GM11168 (cell line): ENCODE measurements at regions not wholly inside any gene's neighbourhood (a gene's known extent, or its start where the extent isn't known, plus 50 kb on each side); places are given as distances from the start of the nearest gene placed in this dataset.

Experiments used
- in situ Hi-C: fragments of 300-500 bp; cut with MboI; formaldehyde crosslinking; loops from one replicate; pipeline ENCODE4 v1.12.0; 2022; ENCODE audit warnings: low sequenced_read_pairs; ENCODE audit not compliant: unreplicated experiment

GRCh38 chr18:45506951-45507350 lies 108.3 kb upstream of the SLC14A2 start:
- in situ Hi-C loops, result no loop called here

GRCh38 chr18:45509535-45509934 lies 105.7 kb upstream of the SLC14A2 start:
- in situ Hi-C loops, result no loop called here

GRCh38 chr18:45510656-45511055 lies 104.6 kb upstream of the SLC14A2 start:
- in situ Hi-C loops, result no loop called here

- in situ Hi-C loops, result no loop called here
Observed at GRCh38 chr18:45512363-45512953, 102.8 kb upstream of the SLC14A2 start.

GRCh38 chr18:45517181-45517741 lies 98.0 kb upstream of the SLC14A2 start:
- in situ Hi-C loops, result no loop called here

- in situ Hi-C loops, result no loop called here
Observed at GRCh38 chr18:45518311-45519155, 96.7 kb upstream of the SLC14A2 start.

GRCh38 chr18:45519411-45520280 lies 95.6 kb upstream of the SLC14A2 start:
- in situ Hi-C loops, result no loop called here

- in situ Hi-C loops, result no loop called here
Observed at GRCh38 chr18:45521136-45521535, 94.1 kb upstream of the SLC14A2 start.

GRCh38 chr18:45521777-45522176 lies 93.5 kb upstream of the SLC14A2 start:
- in situ Hi-C loops, result no loop called here

GRCh38 chr18:45522371-45522770 lies 92.9 kb upstream of the SLC14A2 start:
- in situ Hi-C loops, result no loop called here

- in situ Hi-C loops, result no loop called here
Observed at GRCh38 chr18:45525301-45525700, 90.0 kb upstream of the SLC14A2 start.

GRCh38 chr18:45526114-45526841 lies 89.0 kb upstream of the SLC14A2 start:
- in situ Hi-C loops, result no loop called here

- in situ Hi-C loops, result no loop called here
Observed at GRCh38 chr18:45527891-45528290, 87.4 kb upstream of the SLC14A2 start.

- in situ Hi-C loops, result no loop called here
Observed at GRCh38 chr18:45528712-45529336, 86.5 kb upstream of the SLC14A2 start.

- in situ Hi-C loops, result no loop called here
Observed at GRCh38 chr18:45538444-45538843, 76.8 kb upstream of the SLC14A2 start.

- in situ Hi-C loops, result no loop called here
Observed at GRCh38 chr18:45539491-45539891, 75.8 kb upstream of the SLC14A2 start.

- in situ Hi-C loops, result no loop called here
Observed at GRCh38 chr18:45540125-45540524, 75.2 kb upstream of the SLC14A2 start.

GRCh38 chr18:45541421-45541820 lies 73.9 kb upstream of the SLC14A2 start:
- in situ Hi-C loops, result no loop called here

GRCh38 chr18:45542043-45542442 lies 73.2 kb upstream of the SLC14A2 start:
- in situ Hi-C loops, result no loop called here
